ENCODE measurements at regions not wholly inside any gene's neighbourhood (a gene's known extent, or its start where the extent isn't known, plus 50 kb on each side); places are given as distances from the start of the nearest gene placed in this dataset.

- H3K4me1 ChIP-seq (replicated peaks in 1 of 2), result no peaks in the 10 kb centered on the region
- DNase-seq, result no peak
- TF ChIP-seq POLR2A (IDR thresholded peaks at IDR 0.05) (no peak), CTCF (IDR thresholded peaks at IDR 0.05) (no peak)
- H3K9me3 ChIP-seq (replicated peaks in 1 of 3), result no peaks in the 10 kb centered on the region
- intact Hi-C loops (cut with DNase I), result no loop called here
- no peak overlapping the region for H3K4me3 ChIP-seq
- H3K27me3 ChIP-seq, result no peaks in the 10 kb centered on the region
- no peak overlapping the region for H3K27ac ChIP-seq
- H3K36me3 ChIP-seq (replicated peaks in 1 of 2), result no peaks in the 10 kb centered on the region
Measured at GRCh38 chr4:12519426-12519825, 964.7 kb downstream of the RAB28 start.

- no peak overlapping the region for H3K27ac ChIP-seq
- no peak for TF ChIP-seq CTCF (IDR thresholded peaks at IDR 0.05)
- no peak for TF ChIP-seq POLR2A (IDR thresholded peaks at IDR 0.05)
- H3K4me1 ChIP-seq (replicated peaks in 1 of 2), result no peaks in the 10 kb centered on the region
- no peak overlapping the region for H3K4me3 ChIP-seq
- DNase-seq, result no peak
- intact Hi-C loops (cut with DNase I), result no loop called here
- 76 to 90% (median 82%) methylated on average over 2 of the region's 2 CpGs for WGBS, 4 donors
- H3K27me3 ChIP-seq, result no peaks in the 10 kb centered on the region
- no peaks in the 10 kb centered on the region for H3K9me3 ChIP-seq (replicated peaks in 1 of 3)
- no peaks in the 10 kb centered on the region for H3K36me3 ChIP-seq (replicated peaks in 1 of 2)
Measured at GRCh38 chr4:12507868-12508481, 976.2 kb downstream of the RAB28 start.

- no peaks in the 10 kb centered on the region for H3K4me1 ChIP-seq (replicated peaks in 1 of 2)
- no peaks in the 10 kb centered on the region for H3K9me3 ChIP-seq (replicated peaks in 1 of 3)
- intact Hi-C loops (cut with DNase I), result no loop called here
- DNase-seq, result no peak
- no peak for TF ChIP-seq POLR2A (IDR thresholded peaks at IDR 0.05)
- TF ChIP-seq CTCF (IDR thresholded peaks at IDR 0.05), result no peak
- no peaks in the 10 kb centered on the region for H3K27me3 ChIP-seq
- H3K36me3 ChIP-seq (replicated peaks in 1 of 2), result no peaks in the 10 kb centered on the region
- H3K4me3 ChIP-seq, result no peak overlapping the region
- H3K27ac ChIP-seq, result no peak overlapping the region
Measured at GRCh38 chr4:12500409-12500808, 983.7 kb downstream of the RAB28 start.

GRCh38 chr4:12499693-12500092 lies 984.4 kb downstream of the RAB28 start:
- Histone ChIP-seq H3K9me3 (replicated peaks in 1 of 3) (no peaks in the 10 kb centered on the region), H3K27me3 (no peaks in the 10 kb centered on the region), H3K4me3 (no peak overlapping the region), H3K27ac (no peak overlapping the region), H3K36me3 (replicated peaks in 1 of 2) (no peaks in the 10 kb centered on the region), H3K4me1 (replicated peaks in 1 of 2) (no peaks in the 10 kb centered on the region)
- WGBS, 4 donors, result 28 to 38% (median 32%) methylated on average over 2 of the region's 2 CpGs
- intact Hi-C loops (cut with DNase I), result no loop called here
- TF ChIP-seq POLR2A (IDR thresholded peaks at IDR 0.05), result no peak
- no peak for TF ChIP-seq CTCF (IDR thresholded peaks at IDR 0.05)
- DNase-seq, result no peak
